ENCODE measurements at regions not wholly inside any gene's neighbourhood (a gene's known extent, or its start where the extent isn't known, plus 50 kb on each side); places are given as distances from the start of the nearest gene placed in this dataset.

DNA sequence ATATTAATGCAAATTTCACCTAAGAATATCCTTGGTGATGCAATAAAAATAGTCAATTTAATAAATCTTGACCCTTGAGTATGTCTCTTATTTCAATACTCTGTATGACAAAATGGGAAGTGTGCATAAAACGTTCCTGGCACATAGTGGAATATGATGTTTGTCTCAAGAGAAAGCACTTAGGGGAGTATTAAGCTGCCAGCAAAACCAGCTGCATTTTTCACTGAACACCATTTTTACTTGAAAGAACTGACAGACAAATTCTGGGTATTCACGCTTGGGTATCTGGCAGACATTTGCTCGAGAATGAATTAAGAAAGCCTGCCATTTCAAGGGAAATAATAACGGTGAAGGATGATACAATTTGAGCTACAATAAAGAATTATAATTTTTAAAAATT is 364.8 kb downstream of the SOX9 start:
- TF ChIP-seq POLR2AphosphoS5 (IDR thresholded peaks at IDR 0.05; ENCODE audit: low read depth, low read length) (no peak), TAF1 (IDR thresholded peaks at IDR 0.05; ENCODE audit: borderline replicate concordance, insufficient read depth, low read length) (no peak), SIN3A (IDR thresholded peaks at IDR 0.05; ENCODE audit: borderline replicate concordance, insufficient read depth, low read length) (no peak)
- TF ChIP-seq, protein P1, sequence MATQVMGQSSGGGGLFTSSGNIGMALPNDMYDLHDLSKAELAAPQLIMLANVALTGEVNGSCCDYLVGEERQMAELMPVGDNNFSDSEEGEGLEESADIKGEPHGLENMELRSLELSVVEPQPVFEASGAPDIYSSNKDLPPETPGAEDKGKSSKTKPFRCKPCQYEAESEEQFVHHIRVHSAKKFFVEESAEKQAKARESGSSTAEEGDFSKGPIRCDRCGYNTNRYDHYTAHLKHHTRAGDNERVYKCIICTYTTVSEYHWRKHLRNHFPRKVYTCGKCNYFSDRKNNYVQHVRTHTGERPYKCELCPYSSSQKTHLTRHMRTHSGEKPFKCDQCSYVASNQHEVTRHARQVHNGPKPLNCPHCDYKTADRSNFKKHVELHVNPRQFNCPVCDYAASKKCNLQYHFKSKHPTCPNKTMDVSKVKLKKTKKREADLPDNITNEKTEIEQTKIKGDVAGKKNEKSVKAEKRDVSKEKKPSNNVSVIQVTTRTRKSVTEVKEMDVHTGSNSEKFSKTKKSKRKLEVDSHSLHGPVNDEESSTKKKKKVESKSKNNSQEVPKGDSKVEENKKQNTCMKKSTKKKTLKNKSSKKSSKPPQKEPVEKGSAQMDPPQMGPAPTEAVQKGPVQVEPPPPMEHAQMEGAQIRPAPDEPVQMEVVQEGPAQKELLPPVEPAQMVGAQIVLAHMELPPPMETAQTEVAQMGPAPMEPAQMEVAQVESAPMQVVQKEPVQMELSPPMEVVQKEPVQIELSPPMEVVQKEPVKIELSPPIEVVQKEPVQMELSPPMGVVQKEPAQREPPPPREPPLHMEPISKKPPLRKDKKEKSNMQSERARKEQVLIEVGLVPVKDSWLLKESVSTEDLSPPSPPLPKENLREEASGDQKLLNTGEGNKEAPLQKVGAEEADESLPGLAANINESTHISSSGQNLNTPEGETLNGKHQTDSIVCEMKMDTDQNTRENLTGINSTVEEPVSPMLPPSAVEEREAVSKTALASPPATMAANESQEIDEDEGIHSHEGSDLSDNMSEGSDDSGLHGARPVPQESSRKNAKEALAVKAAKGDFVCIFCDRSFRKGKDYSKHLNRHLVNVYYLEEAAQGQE (IDR thresholded peaks at IDR 0.05; ENCODE audit: insufficient read depth in 1 of 2, low read depth in 2 of 2, low read length in 2 of 2) = no peak

Data from PFSK-1 (cell line).